SK-N-MC (cell line): ENCODE measurements at regions not wholly inside any gene's neighbourhood (a gene's known extent, or its start where the extent isn't known, plus 50 kb on each side); places are given as distances from the start of the nearest gene placed in this dataset.

Experiments used
- EZH2 ChIP-seq: fragments of 200-600 bp; sonication (generic); IDR thresholded peaks from one replicate; pipeline ENCODE4 v1.6.1; 2017; ENCODE audit warnings: antibody characterized with exemption
- FOXP2 ChIP-seq: optimal IDR thresholded peaks from 2 replicates; pipeline ENCODE3; 2011; ENCODE audit warnings: mild to moderate bottlenecking, moderate library complexity; ENCODE audit not compliant: insufficient read depth; ENCODE audit errors: extremely low read length, control extremely low read depth
- POLR2AphosphoS5 ChIP-seq: IDR thresholded peaks from 2 replicates; pipeline ENCODE4 v1.6.1; 2012; ENCODE audit warnings: mild to moderate bottlenecking, low read depth, low read length, borderline replicate concordance

DNA sequence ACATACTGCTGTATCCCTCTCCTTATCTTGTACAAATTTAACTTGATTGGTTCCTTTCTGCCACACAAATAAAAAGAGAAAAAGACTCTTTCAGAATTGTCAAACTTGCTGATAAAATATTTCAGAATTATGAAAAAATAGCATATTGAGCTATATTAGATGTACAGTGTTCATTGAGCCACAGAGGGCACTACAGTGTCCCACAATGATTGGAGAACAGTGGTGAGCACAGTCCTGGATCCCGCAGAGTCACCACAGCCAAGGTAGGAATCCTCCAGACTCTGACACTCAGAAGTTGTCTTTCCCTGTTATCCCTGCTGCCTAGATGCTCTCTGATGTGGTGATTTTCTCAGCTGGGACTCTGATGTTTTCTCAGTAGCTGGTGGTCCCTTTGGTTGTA lies 1281.3 kb upstream of the ZEB2 start:
- no peak for TF ChIP-seq POLR2AphosphoS5
- no peak for TF ChIP-seq EZH2
- no peak for TF ChIP-seq FOXP2
